ENCODE measurements at regions not wholly inside any gene's neighbourhood (a gene's known extent, or its start where the extent isn't known, plus 50 kb on each side); places are given as distances from the start of the nearest gene placed in this dataset.

DNA sequence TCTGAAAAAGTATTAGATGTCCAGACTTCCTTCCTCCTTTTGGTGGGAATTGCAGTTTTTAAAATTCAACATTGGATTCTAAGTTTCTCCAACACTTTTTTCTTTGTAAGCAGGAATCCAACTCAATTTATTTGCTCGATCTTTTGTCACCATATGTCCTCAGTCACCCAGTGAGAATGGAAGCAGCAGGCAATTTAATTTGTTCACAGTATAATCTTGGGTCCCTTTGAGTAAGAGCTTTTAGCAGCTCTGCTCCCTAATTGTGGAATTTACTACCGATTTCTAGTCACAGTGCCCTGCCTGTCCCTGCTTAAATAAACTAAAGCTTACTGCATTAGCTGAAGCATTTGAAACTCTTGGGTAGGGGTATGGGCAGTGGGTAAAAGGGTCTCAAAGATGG, 98.6 kb downstream of the BTBD3 start:
- in situ Hi-C loops (cut with HindIII; ENCODE audit: low pct_ligation_motif_present, low pct_unique_long_range_greater_than_20kb, low sequenced_read_pairs) = no loop called here
- no peak for DNase-seq

DNA sequence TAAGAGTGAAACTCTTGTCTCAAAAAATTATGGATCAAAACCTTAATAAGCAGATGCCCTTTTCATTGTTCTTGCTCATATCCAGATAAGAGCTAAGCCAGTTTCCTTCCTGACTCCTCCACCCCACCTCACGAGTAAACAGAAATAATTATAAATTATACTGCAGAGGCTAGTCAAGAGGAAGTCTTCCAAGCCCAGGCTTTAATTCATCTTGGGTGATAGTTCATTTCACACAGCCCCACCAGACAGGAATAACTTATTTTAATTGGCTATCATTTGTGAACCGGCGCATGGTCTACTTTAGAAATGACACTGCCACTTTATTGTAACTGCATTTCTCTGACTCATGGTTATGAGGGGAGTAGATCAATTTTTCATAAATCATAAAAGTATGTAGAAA, 102.0 kb downstream of the BTBD3 start:
- in situ Hi-C loops (cut with HindIII; ENCODE audit: low pct_ligation_motif_present, low pct_unique_long_range_greater_than_20kb, low sequenced_read_pairs) = no loop called here
- no peak for DNase-seq

DNA sequence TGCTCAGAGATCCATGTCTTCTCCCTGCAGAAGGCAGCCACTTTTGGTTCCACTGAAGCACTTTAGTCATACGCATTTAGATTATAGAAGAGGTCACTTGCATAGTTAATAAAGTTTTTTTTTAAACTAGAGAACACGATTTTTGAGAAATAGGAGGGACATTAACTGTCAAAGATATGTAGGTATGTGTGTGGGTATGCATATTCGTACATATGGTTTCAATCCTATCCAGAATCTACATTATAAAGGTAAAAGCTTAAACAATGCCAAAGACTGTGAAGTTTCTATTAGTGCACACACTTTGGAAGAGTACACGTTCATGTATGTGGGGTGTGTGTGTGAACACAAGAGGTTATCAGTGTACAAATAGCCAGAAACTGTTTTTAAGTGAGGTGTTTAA, 103.2 kb downstream of the BTBD3 start:
- in situ Hi-C loops (cut with HindIII; ENCODE audit: low pct_ligation_motif_present, low pct_unique_long_range_greater_than_20kb, low sequenced_read_pairs) = no loop called here
- no peak for DNase-seq

DNA sequence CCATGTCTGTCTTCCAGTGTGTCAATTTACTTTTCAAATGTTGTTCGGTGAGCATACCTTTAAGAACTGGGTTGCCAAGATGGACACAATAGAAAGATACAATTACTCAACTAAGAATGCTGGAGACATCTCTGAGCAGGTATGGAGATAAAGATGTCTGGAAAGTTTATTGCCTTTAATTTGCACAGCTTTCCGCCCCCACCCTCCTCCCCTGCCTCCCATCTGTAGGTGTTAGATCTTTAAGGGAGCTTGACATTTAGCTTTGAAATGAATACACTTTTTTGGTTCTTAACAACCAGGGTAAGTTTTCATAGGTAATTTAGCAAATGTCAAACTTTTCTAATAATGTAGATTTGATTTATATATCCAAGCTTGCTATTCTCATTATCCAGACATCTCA, 104.4 kb downstream of the BTBD3 start:
- in situ Hi-C loops (cut with HindIII; ENCODE audit: low pct_ligation_motif_present, low pct_unique_long_range_greater_than_20kb, low sequenced_read_pairs) = no loop called here
- DNase-seq = no peak

- no peak for DNase-seq
- in situ Hi-C loops (cut with HindIII; ENCODE audit: low pct_ligation_motif_present, low pct_unique_long_range_greater_than_20kb, low sequenced_read_pairs) = no loop called here
Observed at GRCh38 chr20:12023194-12023795, 105.6 kb downstream of the BTBD3 start.

GRCh38 chr20:12028771-12029170, 111.1 kb downstream of the BTBD3 start:
- in situ Hi-C loops (cut with HindIII; ENCODE audit: low pct_ligation_motif_present, low pct_unique_long_range_greater_than_20kb, low sequenced_read_pairs) = no loop called here
- DNase-seq = no peak

DNA sequence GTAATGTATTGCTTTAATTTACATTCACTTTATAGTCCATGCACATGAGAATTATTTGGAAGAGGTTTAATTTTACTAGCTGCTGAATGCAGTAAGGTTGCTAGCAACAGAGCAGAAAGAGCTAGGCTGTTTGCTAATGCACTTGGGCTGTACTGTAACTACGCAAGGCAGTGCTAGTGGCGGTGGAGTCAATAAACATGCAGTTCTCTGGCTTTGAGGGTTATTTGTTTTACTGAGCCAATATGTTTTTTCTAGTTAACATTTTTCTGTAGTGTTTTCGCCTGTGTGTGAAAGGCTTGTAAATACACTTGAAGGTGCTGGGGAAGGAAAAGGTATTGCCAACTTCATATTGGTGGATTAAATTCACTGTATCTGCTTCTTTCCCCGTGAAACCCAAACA, 112.8 kb downstream of the BTBD3 start:
- in situ Hi-C loops (cut with HindIII; ENCODE audit: low pct_ligation_motif_present, low pct_unique_long_range_greater_than_20kb, low sequenced_read_pairs) = no loop called here
- no peak for DNase-seq

GRCh38 chr20:12036142-12036541, 118.4 kb downstream of the BTBD3 start:
- in situ Hi-C loops (cut with HindIII; ENCODE audit: low pct_ligation_motif_present, low pct_unique_long_range_greater_than_20kb, low sequenced_read_pairs) = no loop called here

GRCh38 chr20:12037521-12037920, 119.8 kb downstream of the BTBD3 start:
- in situ Hi-C loops (cut with HindIII; ENCODE audit: low pct_ligation_motif_present, low pct_unique_long_range_greater_than_20kb, low sequenced_read_pairs) = no loop called here
- no peak for DNase-seq

More at GRCh38 chr20:12036142-12036541, 118.4 kb downstream of the BTBD3 start:
- DNase-seq = no peak

GRCh38 chr20:12040261-12040660, 122.6 kb downstream of the BTBD3 start:
- DNase-seq = no peak
- in situ Hi-C loops (cut with HindIII; ENCODE audit: low pct_ligation_motif_present, low pct_unique_long_range_greater_than_20kb, low sequenced_read_pairs) = no loop called here

DNA sequence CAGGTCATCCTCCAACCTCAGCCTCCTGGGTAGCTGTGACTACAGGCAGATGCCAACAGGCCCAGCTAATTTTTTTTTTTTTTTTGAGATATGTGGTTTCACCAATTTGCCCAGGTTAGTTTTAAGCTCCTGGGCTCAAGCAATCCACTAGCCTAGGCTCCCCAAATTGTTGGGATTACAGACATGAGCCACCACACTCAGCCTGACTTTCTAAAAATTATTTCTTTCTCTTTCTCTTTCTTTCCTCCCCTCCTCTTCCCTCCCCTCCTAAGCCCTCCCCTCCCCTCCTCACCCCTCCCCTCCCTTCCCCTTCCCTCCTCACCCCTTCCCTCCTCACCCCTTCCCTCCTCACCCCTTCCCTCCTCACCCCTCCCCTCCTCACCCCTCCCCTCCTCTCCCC, 127.3 kb downstream of the BTBD3 start:
- in situ Hi-C loops (cut with HindIII; ENCODE audit: low pct_ligation_motif_present, low pct_unique_long_range_greater_than_20kb, low sequenced_read_pairs) = no loop called here
- no peak for DNase-seq

DNA sequence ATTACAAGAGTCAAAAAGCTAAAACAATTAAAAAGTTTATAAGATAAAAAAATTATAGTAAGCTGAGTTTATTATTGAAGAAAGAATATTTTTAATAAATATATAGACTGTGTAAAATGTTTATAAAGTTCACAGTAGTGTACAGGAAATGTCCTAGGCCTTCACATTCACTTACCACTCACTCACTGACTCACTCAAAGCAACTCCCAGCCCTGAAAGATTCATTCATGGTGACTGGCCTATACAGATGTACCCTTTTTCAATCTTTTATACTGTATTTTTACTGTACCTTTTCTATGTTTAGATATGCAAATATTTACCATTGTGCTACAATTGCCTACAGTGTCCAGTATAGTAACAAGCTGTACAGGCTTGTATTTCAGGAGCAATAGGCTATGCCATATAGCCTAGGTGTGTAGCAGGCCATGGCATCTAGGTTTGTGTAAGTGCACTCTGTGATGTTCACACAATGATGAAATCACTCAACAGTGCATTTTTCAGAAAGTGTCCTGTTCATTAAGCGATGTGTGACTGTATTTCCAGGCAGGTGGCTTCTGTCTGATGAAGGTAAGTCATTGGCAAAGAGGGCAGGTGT, 130.2 kb downstream of the BTBD3 start:
- DNase-seq = no peak
- in situ Hi-C loops (cut with HindIII; ENCODE audit: low pct_ligation_motif_present, low pct_unique_long_range_greater_than_20kb, low sequenced_read_pairs) = no loop called here

DNA sequence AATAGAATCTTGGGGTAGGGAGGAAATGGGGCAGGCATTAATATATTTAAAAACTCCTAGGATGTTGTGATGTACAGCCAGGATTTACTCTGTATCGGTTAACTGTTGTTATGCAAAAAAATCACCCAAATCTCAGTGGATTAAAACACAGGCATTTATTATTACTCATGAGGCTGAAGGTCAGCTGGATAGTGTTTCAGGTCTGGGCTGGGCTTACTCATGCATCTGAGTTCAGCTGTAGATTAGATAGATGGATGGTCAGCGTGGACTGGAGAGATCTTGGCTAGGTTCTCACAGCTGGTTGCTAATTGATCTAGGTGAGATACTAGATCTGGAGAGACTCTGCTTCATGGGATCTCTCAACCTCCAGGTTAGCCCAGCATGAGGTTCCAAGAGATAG, 131.4 kb downstream of the BTBD3 start:
- no peak for DNase-seq
- in situ Hi-C loops (cut with HindIII; ENCODE audit: low pct_ligation_motif_present, low pct_unique_long_range_greater_than_20kb, low sequenced_read_pairs) = no loop called here

- DNase-seq = no peak
- in situ Hi-C loops (cut with HindIII; ENCODE audit: low pct_ligation_motif_present, low pct_unique_long_range_greater_than_20kb, low sequenced_read_pairs) = no loop called here
Observed at GRCh38 chr20:12051206-12052163, 133.8 kb downstream of the BTBD3 start.

GRCh38 chr20:12053353-12053752, 135.7 kb downstream of the BTBD3 start:
- in situ Hi-C loops (cut with HindIII; ENCODE audit: low pct_ligation_motif_present, low pct_unique_long_range_greater_than_20kb, low sequenced_read_pairs) = no loop called here
- no peak for DNase-seq

DNA sequence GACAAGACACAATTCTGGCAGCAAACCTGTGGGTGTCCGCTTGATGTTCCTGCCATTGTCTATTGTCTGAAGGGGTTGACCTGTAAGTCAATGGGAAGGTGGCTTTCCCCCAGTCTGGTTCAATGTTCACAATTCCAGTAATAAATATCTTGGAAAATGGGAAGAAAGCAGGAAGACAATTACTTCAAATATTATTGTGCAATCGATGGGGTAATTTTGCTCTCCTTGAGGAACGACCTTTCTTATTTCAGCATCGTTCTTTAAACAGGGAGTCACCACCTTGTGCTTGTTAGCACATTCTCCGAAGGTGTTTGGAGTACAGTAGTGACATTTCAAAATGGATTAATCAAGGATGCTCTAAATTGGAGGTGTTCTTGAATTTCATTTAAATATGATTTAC, 136.9 kb downstream of the BTBD3 start:
- DNase-seq = no peak
- in situ Hi-C loops (cut with HindIII; ENCODE audit: low pct_ligation_motif_present, low pct_unique_long_range_greater_than_20kb, low sequenced_read_pairs) = no loop called here

GRCh38 chr20:12055161-12055560, 137.5 kb downstream of the BTBD3 start:
- in situ Hi-C loops (cut with HindIII; ENCODE audit: low pct_ligation_motif_present, low pct_unique_long_range_greater_than_20kb, low sequenced_read_pairs) = no loop called here

GRCh38 chr20:12056839-12057238, 139.1 kb downstream of the BTBD3 start:
- in situ Hi-C loops (cut with HindIII; ENCODE audit: low pct_ligation_motif_present, low pct_unique_long_range_greater_than_20kb, low sequenced_read_pairs) = no loop called here
- no peak for DNase-seq

More at GRCh38 chr20:12055161-12055560, 137.5 kb downstream of the BTBD3 start:
- DNase-seq = no peak

DNA sequence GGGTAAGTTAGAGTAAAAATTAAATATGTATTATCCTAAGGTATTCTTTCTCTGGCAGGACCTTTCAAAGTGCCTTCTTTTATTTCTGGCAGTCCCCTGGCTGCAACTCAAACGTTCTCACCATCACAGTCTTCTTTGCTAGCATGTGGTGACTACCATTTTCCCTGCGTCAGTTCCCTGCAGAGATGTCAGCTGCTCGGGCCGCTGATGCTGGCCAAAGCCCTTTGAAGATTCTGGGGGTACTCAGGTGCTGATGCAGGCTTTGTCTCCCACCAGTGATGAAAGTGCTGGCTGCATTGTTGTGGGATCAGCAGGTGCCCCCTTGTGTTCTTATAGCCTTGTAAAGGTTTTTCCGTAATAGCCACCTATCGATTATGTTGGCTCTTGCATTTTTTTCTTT, 140.1 kb downstream of the BTBD3 start:
- no peak for DNase-seq
- in situ Hi-C loops (cut with HindIII; ENCODE audit: low pct_ligation_motif_present, low pct_unique_long_range_greater_than_20kb, low sequenced_read_pairs) = no loop called here

DNA sequence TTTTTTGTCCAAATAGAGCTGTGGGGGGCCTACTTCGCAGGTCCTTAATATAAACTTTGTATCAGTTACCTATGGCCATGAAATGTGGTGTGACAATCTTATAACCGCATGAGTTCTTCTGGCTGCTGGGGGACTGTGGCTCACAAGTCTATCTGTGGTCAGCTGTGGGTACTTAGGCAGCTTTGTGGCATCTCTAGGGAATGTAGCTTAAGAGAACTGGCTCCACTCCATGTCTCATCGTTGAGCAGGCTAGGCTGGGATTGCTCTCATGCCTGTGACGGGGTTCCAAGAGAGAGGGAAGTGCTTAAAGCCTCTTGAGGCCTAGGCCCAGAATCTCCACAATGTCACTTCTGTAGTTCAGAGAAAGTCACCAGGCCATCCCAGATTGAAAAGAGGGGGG, 140.5 kb downstream of the BTBD3 start:
- no peak for DNase-seq
- in situ Hi-C loops (cut with HindIII; ENCODE audit: low pct_ligation_motif_present, low pct_unique_long_range_greater_than_20kb, low sequenced_read_pairs) = no loop called here

Data from ACHN (cell line).